ENCODE measurements at regions not wholly inside any gene's neighbourhood (a gene's known extent, or its start where the extent isn't known, plus 50 kb on each side); places are given as distances from the start of the nearest gene placed in this dataset.
A peak's percentile ranks its signal among the peaks of the same experiment; 100 is the strongest.

- DNase-seq (ENCODE audit: low spot score), result peak; percentile 45
These were observed 56.6 kb upstream of the CHRDL1 start for GRCh38 chrX:110852180-110852579.

- DNase-seq (ENCODE audit: low spot score), result no peak
These were observed 56.2 kb upstream of the CHRDL1 start for GRCh38 chrX:110851780-110852179.

- peak; percentile 62 for DNase-seq (ENCODE audit: low spot score)
These were observed 51.7 kb upstream of the CHRDL1 start for GRCh38 chrX:110847334-110847733.

GRCh38 chrX:110846071-110846470, 50.5 kb upstream of the CHRDL1 start:
- no peak for DNase-seq (ENCODE audit: low spot score)
